Progenitor cell of endocrine pancreas (in vitro differentiated cells): ENCODE measurements at regions not wholly inside any gene's neighbourhood (a gene's known extent, or its start where the extent isn't known, plus 50 kb on each side); places are given as distances from the start of the nearest gene placed in this dataset.

ENCODE experiments used
- DNase-seq: peaks from one replicate; pipeline ENCODE4 v3.0.0; 2021; ENCODE audit warnings: low spot score; ENCODE audit not compliant: unreplicated experiment
- H3K27ac Mint-ChIP-seq: 2 replicates; pipeline ENCODE4 v1.8.0; 2021; ENCODE audit warnings: mild to moderate bottlenecking, moderate library complexity, mixed read lengths
- H3K27me3 Mint-ChIP-seq: 2 replicates; pipeline ENCODE4 v1.8.0; 2021; ENCODE audit warnings: mixed read lengths
- H3K36me3 Mint-ChIP-seq: 2 replicates; pipeline ENCODE4 v1.8.0; 2022; ENCODE audit warnings: mixed read lengths; ENCODE audit not compliant: insufficient read depth
- H3K4me1 Mint-ChIP-seq: 2 replicates; pipeline ENCODE4 v1.8.0; 2021; ENCODE audit warnings: low read depth, mixed read lengths
- H3K4me3 Mint-ChIP-seq: 2 replicates; pipeline ENCODE4 v1.8.0; 2021; ENCODE audit warnings: low read depth, mild to moderate bottlenecking, moderate library complexity, mixed read lengths
- H3K9me3 Mint-ChIP-seq: 2 replicates; pipeline ENCODE4 v1.8.0; 2021; ENCODE audit warnings: low read depth, mixed read lengths
- TF ChIP-seq, protein P1 (sequence below): fragments of 200-600 bp; sonication (generic); IDR thresholded peaks from one replicate; pipeline ENCODE4 v1.5.0; 2021; ENCODE audit warnings: antibody characterized with exemption, mild to moderate bottlenecking; ENCODE audit not compliant: unreplicated experiment

DNA sequence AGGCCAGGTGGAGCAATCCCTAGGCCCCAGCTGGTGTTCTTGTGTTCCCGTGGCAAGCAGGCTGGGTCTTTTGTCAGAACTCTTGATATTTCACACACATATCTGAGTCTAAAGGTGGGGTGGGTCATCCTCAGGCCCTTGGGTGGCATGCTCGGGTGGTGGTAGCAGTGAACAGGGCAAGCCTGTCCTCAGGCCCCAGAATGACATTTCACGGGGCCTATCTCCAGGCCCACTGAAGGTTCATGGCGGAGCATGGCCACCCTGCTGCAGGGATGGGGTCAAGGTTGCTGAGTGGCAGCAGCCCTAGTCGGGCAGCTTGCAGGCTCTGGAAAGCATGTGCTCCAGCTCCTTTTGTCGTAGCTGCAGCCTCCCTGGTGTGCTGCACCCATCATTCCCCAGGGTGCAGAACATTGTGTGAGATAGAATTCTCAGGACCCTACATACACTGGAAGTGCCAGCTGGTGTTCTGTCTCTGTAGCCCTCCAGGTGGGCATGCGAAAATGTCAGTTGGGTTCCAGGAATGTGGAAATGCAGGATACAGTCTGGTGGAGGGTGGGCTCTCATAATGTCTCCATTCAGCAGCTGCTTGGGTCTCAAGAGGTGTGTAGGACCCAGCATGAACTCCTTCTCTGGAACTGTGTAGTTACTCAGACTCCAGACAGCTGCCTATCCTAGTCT is 1571.8 kb downstream of the STIM2 start:
- peaks cover 14% of the 10 kb centered on the region for H3K4me1 Mint-ChIP-seq
- no peaks in the 10 kb centered on the region for H3K9me3 Mint-ChIP-seq
- TF ChIP-seq, protein P1, sequence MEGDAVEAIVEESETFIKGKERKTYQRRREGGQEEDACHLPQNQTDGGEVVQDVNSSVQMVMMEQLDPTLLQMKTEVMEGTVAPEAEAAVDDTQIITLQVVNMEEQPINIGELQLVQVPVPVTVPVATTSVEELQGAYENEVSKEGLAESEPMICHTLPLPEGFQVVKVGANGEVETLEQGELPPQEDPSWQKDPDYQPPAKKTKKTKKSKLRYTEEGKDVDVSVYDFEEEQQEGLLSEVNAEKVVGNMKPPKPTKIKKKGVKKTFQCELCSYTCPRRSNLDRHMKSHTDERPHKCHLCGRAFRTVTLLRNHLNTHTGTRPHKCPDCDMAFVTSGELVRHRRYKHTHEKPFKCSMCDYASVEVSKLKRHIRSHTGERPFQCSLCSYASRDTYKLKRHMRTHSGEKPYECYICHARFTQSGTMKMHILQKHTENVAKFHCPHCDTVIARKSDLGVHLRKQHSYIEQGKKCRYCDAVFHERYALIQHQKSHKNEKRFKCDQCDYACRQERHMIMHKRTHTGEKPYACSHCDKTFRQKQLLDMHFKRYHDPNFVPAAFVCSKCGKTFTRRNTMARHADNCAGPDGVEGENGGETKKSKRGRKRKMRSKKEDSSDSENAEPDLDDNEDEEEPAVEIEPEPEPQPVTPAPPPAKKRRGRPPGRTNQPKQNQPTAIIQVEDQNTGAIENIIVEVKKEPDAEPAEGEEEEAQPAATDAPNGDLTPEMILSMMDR, result no peak
- no peak overlapping the region for H3K4me3 Mint-ChIP-seq
- H3K36me3 Mint-ChIP-seq, result no peaks in the 10 kb centered on the region
- H3K27me3 Mint-ChIP-seq, result no peaks in the 10 kb centered on the region
- H3K27ac Mint-ChIP-seq, result no peak overlapping the region
- DNase-seq, result no peak

GRCh38 chr4:28435314-28435713 is 1574.7 kb downstream of the STIM2 start:
- Mint-ChIP-seq H3K27me3 (no peaks in the 10 kb centered on the region), H3K36me3 (no peaks in the 10 kb centered on the region), H3K9me3 (no peaks in the 10 kb centered on the region), H3K4me3 (no peak overlapping the region), H3K27ac (no peak overlapping the region), H3K4me1 (peaks cover 14% of the 10 kb centered on the region)
- DNase-seq, result no peak
- TF ChIP-seq, protein P1, result no peak

DNA sequence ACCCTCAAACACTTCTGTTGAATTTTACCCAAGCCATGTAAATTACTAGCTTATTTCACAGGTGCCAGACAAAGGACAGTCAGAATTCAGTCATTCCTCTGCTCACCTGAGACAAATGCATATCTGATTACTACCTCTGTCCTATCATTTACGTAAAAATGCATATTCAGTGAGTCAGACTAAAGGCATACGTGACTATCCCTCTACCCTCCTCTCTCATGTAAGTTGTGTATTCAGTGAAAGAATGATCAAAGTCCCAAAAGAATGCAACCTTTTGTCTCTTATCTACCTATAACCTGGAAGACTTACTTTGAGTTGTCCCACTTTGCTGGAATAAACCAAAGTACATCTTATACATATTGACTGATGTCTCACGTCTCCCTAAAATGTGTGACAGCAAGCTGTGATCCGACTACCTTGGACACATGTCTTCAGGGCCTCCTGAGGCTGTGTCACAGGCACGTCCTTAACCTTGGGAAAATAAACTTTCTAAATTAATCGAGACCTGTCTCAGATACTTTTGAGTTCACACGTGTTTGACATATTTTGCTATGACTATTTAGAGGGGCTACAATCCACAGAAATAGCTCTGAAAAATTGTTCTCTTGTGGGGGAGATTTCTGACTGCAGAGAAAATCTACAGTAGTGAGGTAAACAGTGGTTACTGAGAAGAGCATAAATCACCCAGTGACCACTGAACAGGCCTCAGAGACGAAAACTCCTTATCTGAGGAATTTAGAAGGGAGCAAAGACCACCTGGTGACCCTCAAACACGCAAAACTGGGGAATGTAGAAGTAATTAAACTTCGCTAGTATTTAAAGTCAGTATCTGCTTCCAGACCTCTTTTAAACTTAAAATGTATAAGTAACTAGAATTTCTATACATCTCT is 1575.8 kb downstream of the STIM2 start:
- TF ChIP-seq, protein P1, result no peak
- H3K4me1 Mint-ChIP-seq, result peaks cover 14% of the 10 kb centered on the region
- no peaks in the 10 kb centered on the region for H3K27me3 Mint-ChIP-seq
- peak overlapping the region; percentile 79 for H3K27ac Mint-ChIP-seq
- DNase-seq, result no peak
- H3K36me3 Mint-ChIP-seq, result no peaks in the 10 kb centered on the region
- H3K9me3 Mint-ChIP-seq, result no peaks in the 10 kb centered on the region
- H3K4me3 Mint-ChIP-seq, result no peak overlapping the region

DNA sequence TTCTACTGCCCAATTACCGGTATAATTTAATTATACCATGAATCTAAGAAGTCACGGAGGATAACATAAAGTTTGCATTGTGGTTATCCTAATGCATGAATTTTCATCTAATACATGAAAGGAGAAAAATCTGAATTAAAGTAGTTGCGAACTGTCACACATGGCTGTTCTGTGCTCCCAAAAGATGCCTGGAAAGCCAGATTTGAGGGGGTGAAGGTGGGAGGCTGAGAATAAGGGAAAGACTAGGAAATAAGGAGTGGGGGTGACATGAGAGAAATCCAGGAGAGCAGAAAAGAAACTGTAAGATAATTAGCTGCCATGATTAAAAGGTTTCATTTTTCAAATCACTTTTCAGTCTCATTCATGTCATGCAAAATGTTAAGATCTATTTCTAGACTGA is 1582.7 kb downstream of the STIM2 start:
- H3K9me3 Mint-ChIP-seq, result no peaks in the 10 kb centered on the region
- H3K27me3 Mint-ChIP-seq, result no peaks in the 10 kb centered on the region
- peaks cover 1% of the 10 kb centered on the region for H3K4me1 Mint-ChIP-seq
- H3K4me3 Mint-ChIP-seq, result no peak overlapping the region
- H3K27ac Mint-ChIP-seq, result no peak overlapping the region
- TF ChIP-seq, protein P1, result no peak
- DNase-seq, result no peak
- H3K36me3 Mint-ChIP-seq, result no peaks in the 10 kb centered on the region

DNA sequence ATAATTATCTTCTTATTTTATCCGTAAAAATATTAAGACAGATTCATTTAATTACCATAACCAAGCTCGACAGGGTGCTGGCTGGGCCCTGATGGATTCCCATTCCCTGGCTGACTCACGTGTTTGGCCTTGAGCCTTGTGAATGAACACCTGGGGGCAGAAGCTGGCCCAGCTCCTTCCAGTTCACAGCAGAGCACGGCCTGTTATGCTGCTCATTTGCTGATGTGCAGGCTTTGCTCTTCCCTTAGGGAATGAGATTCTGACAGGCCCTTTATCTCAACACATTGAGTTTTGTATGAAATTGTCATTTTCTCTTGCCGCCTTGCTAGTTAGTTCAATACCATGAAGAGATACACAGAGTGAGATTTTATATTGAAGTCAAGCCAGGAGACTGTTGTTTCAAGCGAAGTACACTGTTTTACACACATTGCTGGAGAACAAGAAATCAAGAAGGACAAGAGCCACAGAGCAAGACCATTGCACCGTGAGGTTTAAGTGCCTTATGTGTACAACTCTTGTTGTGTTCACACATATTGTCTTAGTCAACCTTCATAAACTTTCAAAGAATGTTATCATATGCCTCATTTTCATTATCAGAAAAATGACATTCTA is 1583.3 kb downstream of the STIM2 start:
- peaks cover 1% of the 10 kb centered on the region for H3K4me1 Mint-ChIP-seq
- H3K27me3 Mint-ChIP-seq, result no peaks in the 10 kb centered on the region
- peak overlapping the region; percentile 3 for H3K27ac Mint-ChIP-seq
- no peaks in the 10 kb centered on the region for H3K9me3 Mint-ChIP-seq
- H3K36me3 Mint-ChIP-seq, result no peaks in the 10 kb centered on the region
- TF ChIP-seq, protein P1, result no peak
- DNase-seq, result no peak
- H3K4me3 Mint-ChIP-seq, result no peak overlapping the region
